ENCODE measurements at regions not wholly inside any gene's neighbourhood (a gene's known extent, or its start where the extent isn't known, plus 50 kb on each side); places are given as distances from the start of the nearest gene placed in this dataset.

DNA sequence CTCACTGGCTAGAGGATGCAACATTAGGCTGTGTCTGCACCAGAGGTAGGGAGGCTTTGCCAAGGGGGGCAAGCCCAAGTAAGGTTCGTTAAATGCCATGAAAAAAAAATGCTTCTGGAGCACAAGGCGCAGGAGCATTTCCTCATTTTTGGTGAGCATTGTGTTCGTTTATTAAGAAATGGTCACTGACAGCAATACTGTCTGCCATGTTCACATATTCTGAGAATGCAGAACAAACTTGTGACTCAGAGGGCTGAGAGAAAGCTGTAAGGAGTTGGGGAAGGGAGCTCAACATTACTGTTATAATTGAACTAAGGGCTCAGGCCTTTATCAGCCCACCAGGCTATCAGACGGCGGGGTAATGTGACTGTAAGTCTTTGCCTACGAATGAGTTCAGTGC is 465.4 kb upstream of the BTBD3 start:
- TF ChIP-seq, protein P1, sequence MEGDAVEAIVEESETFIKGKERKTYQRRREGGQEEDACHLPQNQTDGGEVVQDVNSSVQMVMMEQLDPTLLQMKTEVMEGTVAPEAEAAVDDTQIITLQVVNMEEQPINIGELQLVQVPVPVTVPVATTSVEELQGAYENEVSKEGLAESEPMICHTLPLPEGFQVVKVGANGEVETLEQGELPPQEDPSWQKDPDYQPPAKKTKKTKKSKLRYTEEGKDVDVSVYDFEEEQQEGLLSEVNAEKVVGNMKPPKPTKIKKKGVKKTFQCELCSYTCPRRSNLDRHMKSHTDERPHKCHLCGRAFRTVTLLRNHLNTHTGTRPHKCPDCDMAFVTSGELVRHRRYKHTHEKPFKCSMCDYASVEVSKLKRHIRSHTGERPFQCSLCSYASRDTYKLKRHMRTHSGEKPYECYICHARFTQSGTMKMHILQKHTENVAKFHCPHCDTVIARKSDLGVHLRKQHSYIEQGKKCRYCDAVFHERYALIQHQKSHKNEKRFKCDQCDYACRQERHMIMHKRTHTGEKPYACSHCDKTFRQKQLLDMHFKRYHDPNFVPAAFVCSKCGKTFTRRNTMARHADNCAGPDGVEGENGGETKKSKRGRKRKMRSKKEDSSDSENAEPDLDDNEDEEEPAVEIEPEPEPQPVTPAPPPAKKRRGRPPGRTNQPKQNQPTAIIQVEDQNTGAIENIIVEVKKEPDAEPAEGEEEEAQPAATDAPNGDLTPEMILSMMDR (IDR thresholded peaks at IDR 0.05), result no peak
- no peak for DNase-seq
- Histone ChIP-seq H3K4me1 (no peaks in the 10 kb centered on the region), H3K9me3 (no peaks in the 10 kb centered on the region), H3K27me3 (ENCODE audit: low read depth) (no peaks in the 10 kb centered on the region), H3K36me3 (no peaks in the 10 kb centered on the region), H3K4me3 (no peak overlapping the region), H3K27ac (no peak overlapping the region)
- intact Hi-C loops (cut with DNase I), result no loop called here
- ATAC-seq, result peak in 1 of 2 donors; percentile 37

DNA sequence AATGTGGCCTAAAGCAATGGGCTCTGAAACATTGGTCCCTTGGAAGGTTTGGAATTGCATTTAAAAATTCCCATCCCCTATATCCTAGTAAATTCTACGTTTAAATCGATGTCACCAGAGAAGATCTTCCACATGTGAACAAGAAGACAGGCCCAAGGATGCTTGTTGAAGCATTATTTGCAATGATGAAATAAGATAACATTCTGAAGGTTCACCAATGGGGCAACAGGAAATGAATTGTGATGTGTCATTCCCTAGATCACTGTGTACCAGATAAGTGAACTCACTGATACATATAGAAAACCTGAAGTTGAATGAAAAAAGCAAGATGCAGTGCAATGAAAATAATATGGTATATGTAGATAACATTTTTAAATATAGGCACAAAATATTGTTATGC is 464.3 kb upstream of the BTBD3 start:
- Histone ChIP-seq H3K27ac (no peak overlapping the region), H3K36me3 (no peaks in the 10 kb centered on the region), H3K27me3 (ENCODE audit: low read depth) (no peaks in the 10 kb centered on the region), H3K4me3 (no peak overlapping the region), H3K4me1 (no peaks in the 10 kb centered on the region), H3K9me3 (no peaks in the 10 kb centered on the region)
- ATAC-seq (no peak), DNase-seq (no peak)
- TF ChIP-seq, protein P1 (IDR thresholded peaks at IDR 0.05), result no peak
- intact Hi-C loops (cut with DNase I), result no loop called here

DNA sequence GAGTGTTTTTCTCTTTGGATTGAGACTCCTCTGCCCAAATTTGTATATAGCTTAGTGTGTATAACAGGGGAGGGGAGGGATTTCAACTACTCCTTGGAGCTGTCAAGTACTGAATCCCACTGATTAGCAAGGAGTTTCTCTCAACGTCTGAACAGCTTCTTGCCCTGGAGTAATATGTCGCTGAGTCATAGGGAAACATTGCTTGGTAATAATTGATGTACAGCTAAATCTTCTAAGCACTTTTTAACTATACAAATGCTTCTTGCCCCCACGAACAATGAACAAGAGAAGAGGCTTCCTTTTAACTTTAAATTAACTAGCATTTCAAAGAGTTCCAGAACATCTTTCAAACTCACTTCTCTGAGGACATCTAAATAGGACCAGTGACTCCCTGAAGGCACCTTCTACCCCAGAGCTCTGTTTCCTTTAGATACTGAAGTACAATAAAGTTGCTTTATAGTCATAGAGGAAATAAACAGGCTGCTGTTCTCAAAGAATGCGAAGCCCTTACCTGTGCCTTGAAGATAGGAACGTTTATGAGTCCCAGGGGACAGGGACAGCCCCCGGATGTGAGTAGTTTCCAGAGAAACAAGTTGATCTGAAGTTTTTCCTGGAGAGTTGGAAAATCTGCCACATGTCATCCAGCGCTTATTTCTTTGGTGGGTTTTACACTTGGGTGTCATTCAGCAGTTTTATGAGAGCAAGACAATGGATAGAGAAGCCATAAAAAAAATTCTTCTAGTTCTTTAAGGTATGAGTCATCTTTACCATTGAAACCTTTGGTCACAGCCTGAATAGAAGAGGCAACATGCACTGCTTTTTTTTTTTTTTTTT is 462.5 kb upstream of the BTBD3 start:
- DNase-seq, result no peak
- Histone ChIP-seq H3K4me1 (no peaks in the 10 kb centered on the region), H3K27ac (no peak overlapping the region), H3K4me3 (no peak overlapping the region), H3K27me3 (ENCODE audit: low read depth) (no peaks in the 10 kb centered on the region), H3K9me3 (no peaks in the 10 kb centered on the region), H3K36me3 (no peaks in the 10 kb centered on the region)
- TF ChIP-seq, protein P1 (IDR thresholded peaks at IDR 0.05), result no peak
- intact Hi-C loops (cut with DNase I), result no loop called here
- no peak for ATAC-seq

DNA sequence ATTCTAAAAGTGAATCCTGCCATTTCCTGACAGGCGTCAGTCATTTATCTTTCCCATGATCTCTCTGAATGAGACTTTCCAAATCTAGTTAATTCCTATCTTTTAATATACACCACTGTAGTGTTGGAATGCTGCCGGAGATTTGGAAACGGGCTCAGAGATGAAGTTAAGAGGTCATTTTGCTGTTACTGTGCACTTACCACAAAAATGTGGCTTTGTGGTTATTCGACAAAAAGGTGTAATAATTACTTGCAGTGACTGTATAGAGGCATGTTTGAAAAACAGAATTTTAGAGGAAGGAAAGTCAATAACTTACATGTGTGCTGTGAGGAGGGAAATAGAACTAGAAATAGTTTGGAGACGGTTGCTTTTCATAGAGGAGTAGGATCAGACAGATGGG is 460.2 kb upstream of the BTBD3 start:
- H3K4me1 ChIP-seq, result no peaks in the 10 kb centered on the region
- H3K4me3 ChIP-seq, result no peak overlapping the region
- H3K36me3 ChIP-seq, result no peaks in the 10 kb centered on the region
- intact Hi-C loops (cut with DNase I), result no loop called here
- DNase-seq (no peak), ATAC-seq (no peak)
- H3K27me3 ChIP-seq (ENCODE audit: low read depth), result no peaks in the 10 kb centered on the region
- H3K9me3 ChIP-seq, result no peaks in the 10 kb centered on the region
- TF ChIP-seq, protein P1 (IDR thresholded peaks at IDR 0.05), result no peak
- H3K27ac ChIP-seq, result no peak overlapping the region

DNA sequence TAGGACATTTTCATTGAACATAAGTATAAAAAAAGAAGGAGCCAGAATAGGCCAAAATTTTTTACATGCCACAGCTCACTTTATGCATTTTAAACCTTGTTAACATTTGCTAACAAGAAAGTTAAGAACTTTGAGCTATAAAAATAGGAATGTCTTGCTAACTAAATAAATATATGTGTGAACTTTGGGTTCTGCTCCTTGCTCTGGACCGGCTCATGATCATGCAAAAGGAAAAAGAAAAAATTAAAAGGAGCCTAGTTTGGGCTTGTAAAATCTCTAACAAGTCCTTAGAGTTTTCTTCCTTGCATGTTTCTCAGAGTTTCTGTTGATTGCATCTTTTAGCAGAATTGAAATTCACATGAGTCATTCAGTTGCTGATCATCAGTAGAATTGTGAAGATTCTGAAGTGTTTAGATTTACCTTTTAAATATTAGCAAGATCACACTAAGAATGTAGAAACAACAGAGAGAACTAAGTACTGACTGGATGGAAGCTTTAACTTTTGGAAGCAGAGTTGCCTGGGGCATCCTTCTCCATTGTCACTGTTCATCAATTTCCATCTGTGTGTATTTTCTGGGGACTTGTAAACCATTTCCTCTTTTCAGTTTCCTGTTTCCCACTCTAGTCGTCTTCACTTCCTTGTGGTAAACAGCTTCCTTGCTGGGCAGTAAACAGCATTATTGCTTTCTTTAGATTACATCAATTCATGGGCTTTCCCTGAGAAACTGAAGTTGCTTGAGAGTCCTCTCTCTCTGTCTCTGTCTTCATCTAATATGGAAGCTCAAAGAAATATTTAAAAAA is 458.4 kb upstream of the BTBD3 start:
- H3K36me3 ChIP-seq, result no peaks in the 10 kb centered on the region
- no peak overlapping the region for H3K4me3 ChIP-seq
- DNase-seq, result no peak
- ATAC-seq, result no peak
- TF ChIP-seq, protein P1 (IDR thresholded peaks at IDR 0.05), result no peak
- intact Hi-C loops (cut with DNase I), result no loop called here
- H3K4me1 ChIP-seq, result no peaks in the 10 kb centered on the region
- H3K9me3 ChIP-seq, result no peaks in the 10 kb centered on the region
- no peaks in the 10 kb centered on the region for H3K27me3 ChIP-seq (ENCODE audit: low read depth)
- H3K27ac ChIP-seq, result no peak overlapping the region
